ENCODE measurements at regions not wholly inside any gene's neighbourhood (a gene's known extent, or its start where the extent isn't known, plus 50 kb on each side); places are given as distances from the start of the nearest gene placed in this dataset.
"Not testable (repeated sequence)": the region's sequence is repeated elsewhere in the genome, so short reads cannot be mapped to it uniquely, and the experiment has no call there.

GRCh38 chr12:46884362-46884761, 58.6 kb upstream of the SLC38A4 start:
- no peak for DNase-seq (ENCODE audit: extremely low read depth, low read depth)

GRCh38 chr12:46886541-46887041, 60.8 kb upstream of the SLC38A4 start:
- DNase-seq (ENCODE audit: extremely low read depth, low read depth): no peak

- DNase-seq (ENCODE audit: extremely low read depth, low read depth): no peak
Measured at GRCh38 chr12:46887870-46888269, 62.1 kb upstream of the SLC38A4 start.

- no peak for DNase-seq (ENCODE audit: extremely low read depth, low read depth)
Measured at GRCh38 chr12:46888568-46888967, 62.8 kb upstream of the SLC38A4 start.

- DNase-seq (ENCODE audit: extremely low read depth, low read depth): no peak
Measured at GRCh38 chr12:46891306-46891705, 65.5 kb upstream of the SLC38A4 start.

GRCh38 chr12:46892034-46892705, 66.4 kb upstream of the SLC38A4 start:
- DNase-seq (ENCODE audit: extremely low read depth, low read depth): no peak

GRCh38 chr12:46892887-46893286, 67.1 kb upstream of the SLC38A4 start:
- DNase-seq (ENCODE audit: extremely low read depth, low read depth): no peak

- DNase-seq (ENCODE audit: extremely low read depth, low read depth): no peak
Measured at GRCh38 chr12:46893434-46893833, 67.6 kb upstream of the SLC38A4 start.

GRCh38 chr12:46895726-46896125, 69.9 kb upstream of the SLC38A4 start:
- no peak for DNase-seq (ENCODE audit: extremely low read depth, low read depth)

GRCh38 chr12:46896680-46897079, 70.9 kb upstream of the SLC38A4 start:
- DNase-seq (ENCODE audit: extremely low read depth, low read depth): no peak

GRCh38 chr12:46898152-46898931, 72.5 kb upstream of the SLC38A4 start:
- DNase-seq (ENCODE audit: extremely low read depth, low read depth): no peak

- no peak for DNase-seq (ENCODE audit: extremely low read depth, low read depth)
Measured at GRCh38 chr12:46898989-46899388, 73.2 kb upstream of the SLC38A4 start.

- no peak for DNase-seq (ENCODE audit: extremely low read depth, low read depth)
Measured at GRCh38 chr12:46900734-46901463, 75.1 kb upstream of the SLC38A4 start.

GRCh38 chr12:46901464-46902205, 75.8 kb upstream of the SLC38A4 start:
- no peak for DNase-seq (ENCODE audit: extremely low read depth, low read depth)

GRCh38 chr12:46903058-46903457, 77.3 kb upstream of the SLC38A4 start:
- DNase-seq (ENCODE audit: extremely low read depth, low read depth): no peak

- DNase-seq (ENCODE audit: extremely low read depth, low read depth): no peak
Measured at GRCh38 chr12:46904406-46905238, 78.8 kb upstream of the SLC38A4 start.

GRCh38 chr12:46905239-46905627, 79.4 kb upstream of the SLC38A4 start:
- not testable (repeated sequence) for DNase-seq (ENCODE audit: extremely low read depth, low read depth)

- DNase-seq (ENCODE audit: extremely low read depth, low read depth): no peak
Measured at GRCh38 chr12:46907791-46908190, 82.0 kb upstream of the SLC38A4 start.

GRCh38 chr12:46908236-46908935, 82.6 kb upstream of the SLC38A4 start:
- DNase-seq (ENCODE audit: extremely low read depth, low read depth): no peak

All from NCI-H460 (cell line).